ENCODE measurements at regions not wholly inside any gene's neighbourhood (a gene's known extent, or its start where the extent isn't known, plus 50 kb on each side); places are given as distances from the start of the nearest gene placed in this dataset.
"Not testable (repeated sequence)": the region's sequence is repeated elsewhere in the genome, so short reads cannot be mapped to it uniquely, and the experiment has no call there.

DNA sequence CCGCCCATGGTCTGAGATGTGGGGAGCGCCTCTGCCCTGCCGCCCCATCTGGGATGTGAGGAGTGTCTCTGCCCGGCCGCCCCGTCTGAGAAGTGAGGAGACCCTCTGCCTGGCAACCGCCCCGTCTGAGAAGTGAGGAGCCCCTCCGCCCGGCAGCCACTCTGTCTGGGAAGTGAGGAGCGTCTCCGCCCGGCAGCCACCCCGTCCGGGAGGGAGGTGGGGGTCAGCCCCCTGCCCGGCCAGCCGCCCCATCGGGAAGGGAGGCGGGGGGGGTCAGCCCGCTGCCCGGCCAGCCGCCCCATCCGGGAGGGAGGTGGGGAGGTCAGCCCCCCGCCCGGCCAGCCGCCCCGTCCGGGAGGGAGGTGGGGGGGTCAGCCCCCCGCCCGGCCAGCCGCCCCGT is 105.5 kb downstream of the CDRT15L2 start:
- not testable (repeated sequence) for H3K27me3 ChIP-seq (ENCODE audit: control insufficient read depth, insufficient read depth, low read length); H3K4me1 ChIP-seq (ENCODE audit: control insufficient read depth, insufficient read depth, low read length); H3K4me3 ChIP-seq (ENCODE audit: low read depth, low read length); H3K36me3 ChIP-seq (ENCODE audit: control insufficient read depth, insufficient read depth, low read length); H3K9ac ChIP-seq (ENCODE audit: low read depth, low read length); H3K27ac ChIP-seq (ENCODE audit: low read depth, low read length); H3K9me3 ChIP-seq (ENCODE audit: control insufficient read depth, insufficient read depth, low read length)

DNA sequence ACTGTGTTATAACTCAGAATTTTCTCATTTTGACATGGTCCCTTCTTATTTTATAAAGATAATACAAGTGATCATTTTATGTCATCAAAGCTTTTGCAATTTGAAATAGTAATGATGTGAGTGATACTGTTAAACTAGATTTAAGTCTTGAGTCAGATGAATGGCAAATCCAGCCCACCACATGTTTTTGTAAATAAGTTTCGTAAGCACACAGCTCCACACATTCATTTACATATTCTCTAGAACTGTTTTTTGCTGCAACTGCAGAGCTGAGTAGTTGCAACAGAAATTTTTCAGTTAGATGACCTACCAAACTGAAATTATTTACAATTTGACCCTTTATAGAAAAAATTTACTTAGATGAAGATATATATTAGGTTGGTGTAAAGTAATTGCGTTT is 108.1 kb downstream of the CDRT15L2 start:
- not testable (repeated sequence) for H3K27ac ChIP-seq (ENCODE audit: low read depth, low read length); H3K36me3 ChIP-seq (ENCODE audit: control insufficient read depth, insufficient read depth, low read length); H3K4me1 ChIP-seq (ENCODE audit: control insufficient read depth, insufficient read depth, low read length); H3K4me3 ChIP-seq (ENCODE audit: low read depth, low read length); H3K27me3 ChIP-seq (ENCODE audit: control insufficient read depth, insufficient read depth, low read length); H3K9ac ChIP-seq (ENCODE audit: low read depth, low read length); H3K9me3 ChIP-seq (ENCODE audit: control insufficient read depth, insufficient read depth, low read length)

DNA sequence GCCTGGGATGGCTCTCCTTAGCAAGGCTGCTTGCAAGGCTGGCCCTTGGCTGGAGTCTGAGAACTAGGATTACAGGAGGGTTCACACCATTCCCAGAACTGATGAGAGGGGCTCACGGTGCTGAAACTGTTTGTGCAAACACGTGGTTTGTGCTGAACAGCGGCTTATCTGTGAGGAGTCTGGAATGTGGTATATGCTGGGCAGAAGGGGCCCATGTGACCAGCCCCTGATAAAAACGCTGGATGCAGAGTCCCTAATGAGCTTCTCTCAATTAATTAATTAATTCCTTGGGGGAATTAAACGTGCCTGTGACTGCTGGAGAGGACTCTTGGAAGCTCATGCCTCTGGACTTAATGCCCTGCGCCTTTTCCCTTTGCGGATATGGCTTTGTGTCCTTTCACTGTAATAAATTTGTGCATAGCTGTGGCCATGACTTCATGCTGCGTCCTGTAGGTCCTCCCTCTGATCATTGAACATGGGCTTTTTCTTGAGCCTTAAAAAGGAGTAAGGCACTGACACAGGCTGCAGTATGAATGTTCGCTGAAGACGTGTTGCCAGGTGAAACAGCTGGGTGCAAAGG is 109.7 kb downstream of the CDRT15L2 start:
- not testable (repeated sequence) for H3K4me3 ChIP-seq (ENCODE audit: low read depth, low read length); H3K9me3 ChIP-seq (ENCODE audit: control insufficient read depth, insufficient read depth, low read length); H3K4me1 ChIP-seq (ENCODE audit: control insufficient read depth, insufficient read depth, low read length); H3K27ac ChIP-seq (ENCODE audit: low read depth, low read length); H3K27me3 ChIP-seq (ENCODE audit: control insufficient read depth, insufficient read depth, low read length); H3K9ac ChIP-seq (ENCODE audit: low read depth, low read length); H3K36me3 ChIP-seq (ENCODE audit: control insufficient read depth, insufficient read depth, low read length)

DNA sequence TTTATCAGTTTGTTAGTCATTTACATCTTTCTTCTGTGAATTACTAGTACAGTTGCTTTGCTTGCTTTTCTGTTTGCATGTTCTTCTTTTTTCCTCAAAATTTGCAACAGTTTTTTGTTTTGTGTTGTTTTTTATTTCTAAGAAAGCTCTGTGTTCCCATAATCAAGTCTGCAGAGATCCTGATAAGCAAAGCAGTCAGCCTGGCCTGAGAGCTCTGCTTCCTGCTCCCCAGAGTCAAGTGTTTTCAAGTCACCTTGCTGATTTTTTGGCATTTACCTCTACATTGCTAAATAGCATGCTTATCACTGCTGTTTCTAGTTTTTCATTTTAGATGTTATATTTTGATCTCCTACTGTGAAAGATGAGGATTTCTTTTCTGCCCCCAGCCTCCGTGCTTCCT is 113.2 kb downstream of the CDRT15L2 start:
- not testable (repeated sequence) for H3K4me1 ChIP-seq (ENCODE audit: control insufficient read depth, insufficient read depth, low read length); H3K36me3 ChIP-seq (ENCODE audit: control insufficient read depth, insufficient read depth, low read length); H3K4me3 ChIP-seq (ENCODE audit: low read depth, low read length); H3K27me3 ChIP-seq (ENCODE audit: control insufficient read depth, insufficient read depth, low read length); H3K9ac ChIP-seq (ENCODE audit: low read depth, low read length); H3K27ac ChIP-seq (ENCODE audit: low read depth, low read length); H3K9me3 ChIP-seq (ENCODE audit: control insufficient read depth, insufficient read depth, low read length)

DNA sequence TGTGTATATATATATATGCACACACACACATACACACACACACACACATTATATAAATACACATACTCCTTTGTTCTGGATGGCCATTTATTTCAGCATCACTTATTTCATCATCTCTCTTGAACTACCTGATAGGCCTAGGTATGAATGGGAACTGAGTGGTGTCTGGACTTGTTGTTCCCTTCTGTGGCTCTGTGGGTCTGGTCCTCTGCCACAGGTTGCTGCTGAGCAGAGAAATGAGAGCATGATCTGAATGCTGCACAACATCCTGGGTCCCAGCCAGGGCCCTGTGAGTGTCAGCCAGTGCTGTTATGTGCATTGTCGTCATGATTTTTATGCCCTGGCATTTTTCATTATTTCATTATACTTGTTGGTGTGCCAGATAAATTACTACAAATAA is 116.3 kb downstream of the CDRT15L2 start:
- H3K4me1 ChIP-seq (ENCODE audit: control insufficient read depth, insufficient read depth, low read length); H3K27me3 ChIP-seq (ENCODE audit: control insufficient read depth, insufficient read depth, low read length); H3K4me3 ChIP-seq (ENCODE audit: low read depth, low read length); H3K27ac ChIP-seq (ENCODE audit: low read depth, low read length); H3K9ac ChIP-seq (ENCODE audit: low read depth, low read length); H3K36me3 ChIP-seq (ENCODE audit: control insufficient read depth, insufficient read depth, low read length); H3K9me3 ChIP-seq (ENCODE audit: control insufficient read depth, insufficient read depth, low read length): not testable (repeated sequence)

DNA sequence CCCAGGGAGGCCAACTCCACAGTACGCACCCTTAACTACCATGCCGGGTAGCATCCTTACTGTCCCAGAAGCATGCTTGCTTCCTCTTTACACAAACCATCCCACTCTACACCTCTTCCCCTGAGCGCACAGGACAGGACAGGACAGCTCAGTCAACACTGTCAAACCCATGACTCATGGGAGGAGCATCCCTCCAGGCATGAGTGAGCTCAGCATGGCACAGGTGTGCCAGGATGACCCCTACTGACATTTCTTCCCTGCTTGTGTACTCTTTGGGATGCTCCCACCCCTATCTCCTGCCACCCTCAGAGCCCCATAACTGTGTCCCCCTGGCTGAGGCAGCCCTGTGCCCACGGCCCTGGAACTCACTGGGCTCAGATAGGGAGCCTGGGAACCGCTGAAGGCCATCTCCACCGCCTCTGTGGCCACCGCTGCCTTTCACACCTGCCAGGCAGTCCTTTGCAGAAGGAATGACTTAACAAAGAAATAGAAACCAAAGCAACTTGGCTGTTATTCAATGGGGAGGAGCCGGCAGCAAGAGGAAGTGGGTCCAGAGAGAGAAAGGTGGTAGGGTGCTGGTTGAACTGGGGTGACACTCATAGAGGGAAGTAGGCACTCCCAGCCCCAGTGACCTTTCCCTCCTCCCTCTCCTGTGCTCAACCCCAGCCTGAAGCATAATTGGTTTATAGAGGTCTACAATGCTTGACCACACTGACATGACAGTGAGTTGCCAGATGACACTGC is 119.1 kb downstream of the CDRT15L2 start:
- H3K9ac ChIP-seq (ENCODE audit: low read depth, low read length); H3K4me3 ChIP-seq (ENCODE audit: low read depth, low read length); H3K36me3 ChIP-seq (ENCODE audit: control insufficient read depth, insufficient read depth, low read length); H3K27ac ChIP-seq (ENCODE audit: low read depth, low read length); H3K4me1 ChIP-seq (ENCODE audit: control insufficient read depth, insufficient read depth, low read length); H3K27me3 ChIP-seq (ENCODE audit: control insufficient read depth, insufficient read depth, low read length); H3K9me3 ChIP-seq (ENCODE audit: control insufficient read depth, insufficient read depth, low read length): not testable (repeated sequence)

DNA sequence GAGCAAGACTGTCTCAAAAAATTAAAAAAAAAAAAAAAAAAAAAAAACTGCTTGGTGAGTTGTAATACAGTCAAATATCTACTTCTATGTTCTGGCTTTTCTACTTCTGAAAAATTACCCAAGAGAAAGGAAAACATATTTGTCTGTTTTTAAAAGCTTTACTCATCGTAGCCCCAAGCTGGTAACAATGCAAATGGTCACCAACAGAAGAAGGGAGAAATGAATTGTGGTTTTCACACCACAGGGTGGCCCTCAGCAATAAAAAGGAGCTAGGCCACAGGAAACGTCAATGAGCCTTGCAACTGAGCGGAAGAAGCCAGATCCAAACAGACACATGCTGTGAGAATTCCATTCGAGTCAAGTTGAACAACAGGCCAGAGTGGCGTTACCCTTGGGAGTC is 121.0 kb downstream of the CDRT15L2 start:
- not testable (repeated sequence) for H3K27ac ChIP-seq (ENCODE audit: low read depth, low read length); H3K36me3 ChIP-seq (ENCODE audit: control insufficient read depth, insufficient read depth, low read length); H3K4me3 ChIP-seq (ENCODE audit: low read depth, low read length); H3K9ac ChIP-seq (ENCODE audit: low read depth, low read length); H3K4me1 ChIP-seq (ENCODE audit: control insufficient read depth, insufficient read depth, low read length); H3K27me3 ChIP-seq (ENCODE audit: control insufficient read depth, insufficient read depth, low read length); H3K9me3 ChIP-seq (ENCODE audit: control insufficient read depth, insufficient read depth, low read length)

DNA sequence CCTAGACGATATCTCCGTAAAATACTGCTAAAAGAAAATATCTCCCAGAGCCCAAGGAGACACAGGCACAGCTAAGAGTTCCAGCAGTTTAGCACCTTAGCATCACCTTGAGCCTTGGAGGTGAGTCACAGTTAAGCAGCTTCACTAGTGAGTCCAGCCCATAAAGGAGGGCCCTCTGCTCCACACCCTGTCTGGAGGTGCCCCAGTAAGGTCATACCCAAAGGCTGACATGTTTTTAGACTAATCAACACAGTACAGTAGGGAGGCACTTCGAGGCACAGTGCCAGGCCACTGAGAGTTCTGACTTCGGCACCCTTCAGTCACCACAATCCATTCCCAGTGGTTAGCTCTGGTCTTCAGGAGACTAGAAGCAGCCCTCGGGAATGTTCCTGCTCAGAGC is 121.8 kb downstream of the CDRT15L2 start:
- not testable (repeated sequence) for H3K4me3 ChIP-seq (ENCODE audit: low read depth, low read length); H3K9me3 ChIP-seq (ENCODE audit: control insufficient read depth, insufficient read depth, low read length); H3K9ac ChIP-seq (ENCODE audit: low read depth, low read length); H3K27ac ChIP-seq (ENCODE audit: low read depth, low read length); H3K36me3 ChIP-seq (ENCODE audit: control insufficient read depth, insufficient read depth, low read length); H3K27me3 ChIP-seq (ENCODE audit: control insufficient read depth, insufficient read depth, low read length); H3K4me1 ChIP-seq (ENCODE audit: control insufficient read depth, insufficient read depth, low read length)

DNA sequence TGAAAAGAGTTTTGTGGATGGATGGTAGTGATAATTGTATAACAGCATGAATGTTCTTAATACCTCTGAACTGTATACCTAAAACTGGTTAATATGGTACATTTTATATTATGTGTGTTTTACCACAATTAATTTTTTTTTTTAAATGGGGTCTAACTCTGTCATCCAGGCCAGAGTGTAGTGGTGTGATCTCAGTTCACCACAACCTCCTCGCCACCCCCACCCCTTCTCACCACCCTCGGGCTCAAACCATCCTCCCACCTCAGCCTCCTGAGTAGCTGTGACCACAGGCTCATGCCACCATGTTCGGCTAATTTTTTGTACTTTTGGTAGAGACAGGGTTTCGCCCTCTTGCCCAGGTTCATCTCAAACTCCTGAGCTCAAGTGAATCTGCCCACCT is 123.2 kb downstream of the CDRT15L2 start:
- no peaks in the 10 kb centered on the region for H3K36me3 ChIP-seq (ENCODE audit: control insufficient read depth, insufficient read depth, low read length)
- no peaks in the 10 kb centered on the region for H3K27me3 ChIP-seq (ENCODE audit: control insufficient read depth, insufficient read depth, low read length)
- H3K9me3 ChIP-seq (ENCODE audit: control insufficient read depth, insufficient read depth, low read length) = no peaks in the 10 kb centered on the region
- H3K9ac ChIP-seq (ENCODE audit: low read depth, low read length) = no peak overlapping the region
- no peaks in the 10 kb centered on the region for H3K4me1 ChIP-seq (ENCODE audit: control insufficient read depth, insufficient read depth, low read length)
- no peak overlapping the region for H3K27ac ChIP-seq (ENCODE audit: low read depth, low read length)
- no peak overlapping the region for H3K4me3 ChIP-seq (ENCODE audit: low read depth, low read length)

DNA sequence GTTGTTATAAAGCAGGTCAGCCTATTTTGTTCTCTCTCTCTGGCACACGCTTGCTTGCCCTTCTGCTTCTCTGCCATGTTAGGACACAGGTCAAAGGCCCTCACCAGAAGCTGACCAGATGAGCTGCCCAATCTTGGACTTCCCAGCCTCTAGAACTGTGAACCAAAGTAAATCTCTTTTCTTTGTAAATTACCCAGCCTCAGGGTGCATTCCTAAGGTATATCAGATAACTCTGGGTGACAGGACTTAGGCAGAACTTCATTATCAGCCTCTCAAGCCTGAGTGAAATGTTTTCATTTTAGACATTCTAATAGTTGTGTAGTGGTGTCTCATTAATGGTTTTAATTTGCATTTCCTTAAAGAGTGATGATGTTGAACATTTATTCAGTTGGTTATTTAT is 124.3 kb downstream of the CDRT15L2 start:
- H3K4me1 ChIP-seq (ENCODE audit: control insufficient read depth, insufficient read depth, low read length) = no peaks in the 10 kb centered on the region

DNA sequence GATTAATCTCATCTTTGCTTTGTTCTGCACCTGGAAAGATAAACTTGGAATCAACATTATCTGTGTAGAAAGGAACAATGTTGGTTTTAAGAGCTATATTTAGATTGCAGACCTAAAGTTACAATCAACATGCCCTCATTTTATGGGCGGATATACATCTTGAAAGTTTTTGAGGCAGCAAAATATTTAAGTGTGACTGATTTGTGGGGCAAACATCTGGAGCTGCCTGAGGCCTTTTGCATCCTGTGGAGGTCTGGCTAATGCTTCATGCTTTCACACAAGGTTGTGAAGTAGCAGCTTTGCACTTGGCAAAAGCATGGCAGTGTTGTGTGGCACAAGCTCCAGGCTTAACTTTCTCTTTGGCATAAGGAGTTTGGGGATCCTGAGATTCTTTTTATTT is 125.7 kb downstream of the CDRT15L2 start:
- H3K9ac ChIP-seq (ENCODE audit: low read depth, low read length); H3K4me1 ChIP-seq (ENCODE audit: control insufficient read depth, insufficient read depth, low read length); H3K9me3 ChIP-seq (ENCODE audit: control insufficient read depth, insufficient read depth, low read length); H3K27me3 ChIP-seq (ENCODE audit: control insufficient read depth, insufficient read depth, low read length); H3K27ac ChIP-seq (ENCODE audit: low read depth, low read length); H3K36me3 ChIP-seq (ENCODE audit: control insufficient read depth, insufficient read depth, low read length); H3K4me3 ChIP-seq (ENCODE audit: low read depth, low read length): not testable (repeated sequence)

More for the DNA sequence above, 124.3 kb downstream of the CDRT15L2 start:
- no peaks in the 10 kb centered on the region for H3K27me3 ChIP-seq (ENCODE audit: control insufficient read depth, insufficient read depth, low read length)
- H3K9me3 ChIP-seq (ENCODE audit: control insufficient read depth, insufficient read depth, low read length) = no peaks in the 10 kb centered on the region
- no peak overlapping the region for H3K9ac ChIP-seq (ENCODE audit: low read depth, low read length)
- no peak overlapping the region for H3K4me3 ChIP-seq (ENCODE audit: low read depth, low read length)
- no peaks in the 10 kb centered on the region for H3K36me3 ChIP-seq (ENCODE audit: control insufficient read depth, insufficient read depth, low read length)
- H3K27ac ChIP-seq (ENCODE audit: low read depth, low read length) = no peak overlapping the region
